Cardiac muscle cell (in vitro differentiated cells and primary cell): ENCODE measurements at regions not wholly inside any gene's neighbourhood (a gene's known extent, or its start where the extent isn't known, plus 50 kb on each side); places are given as distances from the start of the nearest gene placed in this dataset.

Experiments used
- DNase-seq, 2 donors: peaks; one replicate each; pipeline versions ENCODE4 v3.0.0 to v3.0.0-alpha.2; 2010 to 2017; ENCODE audit warnings: low read depth in 1 of 2, low spot score in 1 of 2
- H3K27ac ChIP-seq: fragments of 200-600 bp; sonication (generic); 2 replicates; pipeline ENCODE4 v1.5.1; 2016
- H3K27me3 ChIP-seq: fragments of 200-600 bp; sonication (generic); 2 replicates; pipeline ENCODE4 v1.6.0; 2016; ENCODE audit warnings: control low read depth
- H3K36me3 ChIP-seq: fragments of 200-600 bp; sonication (generic); 2 replicates; pipeline ENCODE4 v1.5.1; 2016; ENCODE audit warnings: control low read depth
- H3K4me1 ChIP-seq: fragments of 200-600 bp; sonication (generic); 2 replicates; pipeline ENCODE4 v1.8.1; 2017; ENCODE audit warnings: low read depth, mild to moderate bottlenecking, mixed run types
- H3K4me3 ChIP-seq: fragments of 200-600 bp; sonication (generic); 2 replicates; pipeline ENCODE4 v1.5.1; 2016; ENCODE audit warnings: mild to moderate bottlenecking
- H3K9me3 ChIP-seq: fragments of 200-600 bp; sonication (generic); 2 replicates; pipeline ENCODE4 v1.5.1; 2017; ENCODE audit warnings: low read depth, mild to moderate bottlenecking, control low read depth
- TF ChIP-seq, protein P1 (sequence below): IDR thresholded peaks from 2 replicates; pipeline ENCODE4 v1.5.1; 2012; ENCODE audit warnings: low read depth, mild to moderate bottlenecking, low read length

DNA sequence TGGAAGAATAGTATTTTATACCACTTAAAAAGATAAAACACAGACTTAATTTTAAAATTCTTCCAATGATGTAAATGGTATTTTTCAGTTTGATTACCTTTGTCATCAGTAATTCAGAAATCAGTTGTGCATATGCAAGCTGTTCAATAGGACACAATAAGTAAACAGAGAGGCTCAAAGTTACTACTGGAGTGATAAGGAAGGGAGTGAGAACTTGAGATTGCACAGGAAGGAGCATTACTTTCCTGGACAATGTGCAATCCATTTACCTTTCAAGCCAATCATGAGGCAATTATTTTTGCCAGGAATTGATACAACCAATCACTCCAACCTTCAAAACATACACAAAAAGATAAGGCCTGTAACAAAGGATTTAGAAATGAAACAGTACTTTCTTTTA, 1024.3 kb downstream of the RAPGEF2 start:
- TF ChIP-seq, protein P1, sequence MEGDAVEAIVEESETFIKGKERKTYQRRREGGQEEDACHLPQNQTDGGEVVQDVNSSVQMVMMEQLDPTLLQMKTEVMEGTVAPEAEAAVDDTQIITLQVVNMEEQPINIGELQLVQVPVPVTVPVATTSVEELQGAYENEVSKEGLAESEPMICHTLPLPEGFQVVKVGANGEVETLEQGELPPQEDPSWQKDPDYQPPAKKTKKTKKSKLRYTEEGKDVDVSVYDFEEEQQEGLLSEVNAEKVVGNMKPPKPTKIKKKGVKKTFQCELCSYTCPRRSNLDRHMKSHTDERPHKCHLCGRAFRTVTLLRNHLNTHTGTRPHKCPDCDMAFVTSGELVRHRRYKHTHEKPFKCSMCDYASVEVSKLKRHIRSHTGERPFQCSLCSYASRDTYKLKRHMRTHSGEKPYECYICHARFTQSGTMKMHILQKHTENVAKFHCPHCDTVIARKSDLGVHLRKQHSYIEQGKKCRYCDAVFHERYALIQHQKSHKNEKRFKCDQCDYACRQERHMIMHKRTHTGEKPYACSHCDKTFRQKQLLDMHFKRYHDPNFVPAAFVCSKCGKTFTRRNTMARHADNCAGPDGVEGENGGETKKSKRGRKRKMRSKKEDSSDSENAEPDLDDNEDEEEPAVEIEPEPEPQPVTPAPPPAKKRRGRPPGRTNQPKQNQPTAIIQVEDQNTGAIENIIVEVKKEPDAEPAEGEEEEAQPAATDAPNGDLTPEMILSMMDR: no peak
- DNase-seq: no peak
- no peaks in the 10 kb centered on the region for H3K27me3 ChIP-seq
- no peaks in the 10 kb centered on the region for H3K4me1 ChIP-seq
- no peak overlapping the region for H3K27ac ChIP-seq
- no peaks in the 10 kb centered on the region for H3K36me3 ChIP-seq
- H3K9me3 ChIP-seq: no peaks in the 10 kb centered on the region
- no peak overlapping the region for H3K4me3 ChIP-seq

DNA sequence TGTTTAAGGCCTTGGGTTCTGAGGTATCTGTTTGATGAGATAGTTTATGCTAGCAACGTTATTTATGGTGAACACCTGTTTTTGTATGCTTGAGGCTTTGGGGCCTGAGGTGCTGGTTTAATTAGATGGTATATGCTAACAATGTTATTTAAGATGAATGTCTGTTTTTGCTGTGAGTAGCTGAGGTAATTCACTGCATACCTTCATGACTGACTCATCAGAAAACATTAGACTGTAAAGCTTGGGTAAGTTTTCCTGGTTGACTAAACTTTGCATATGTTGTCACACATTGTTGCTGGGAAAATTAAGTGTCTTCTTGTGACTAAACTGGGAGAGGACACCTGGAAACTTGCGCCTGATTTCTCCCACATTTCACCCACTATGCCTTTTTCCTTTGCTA, 1026.6 kb downstream of the RAPGEF2 start:
- no peaks in the 10 kb centered on the region for H3K4me1 ChIP-seq
- TF ChIP-seq, protein P1: no peak
- no peaks in the 10 kb centered on the region for H3K27me3 ChIP-seq
- DNase-seq: no peak
- H3K4me3 ChIP-seq: no peak overlapping the region
- no peak overlapping the region for H3K27ac ChIP-seq
- H3K9me3 ChIP-seq: no peaks in the 10 kb centered on the region
- no peaks in the 10 kb centered on the region for H3K36me3 ChIP-seq

DNA sequence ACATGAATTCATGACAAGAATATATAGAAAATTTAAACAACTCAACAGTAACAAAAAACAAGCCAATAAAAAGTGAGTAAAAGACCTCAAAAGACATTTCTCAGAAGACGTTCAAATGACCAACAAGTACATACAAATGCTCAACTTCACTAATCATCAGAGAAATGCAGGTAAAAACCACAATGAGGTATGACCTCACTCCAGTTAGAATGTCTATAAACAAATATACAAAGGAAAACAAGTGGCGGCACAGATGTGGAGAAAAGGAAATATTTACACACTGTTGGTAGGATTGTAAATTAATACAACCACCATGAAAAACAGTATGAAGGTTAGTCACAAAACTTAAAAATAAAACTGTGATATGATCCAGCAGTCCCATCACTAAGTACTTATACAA, 1033.1 kb downstream of the RAPGEF2 start:
- H3K4me3 ChIP-seq: no peak overlapping the region
- H3K9me3 ChIP-seq: no peaks in the 10 kb centered on the region
- no peaks in the 10 kb centered on the region for H3K36me3 ChIP-seq
- H3K27ac ChIP-seq: no peak overlapping the region
- no peaks in the 10 kb centered on the region for H3K27me3 ChIP-seq
- H3K4me1 ChIP-seq: no peaks in the 10 kb centered on the region
- TF ChIP-seq, protein P1: no peak
- DNase-seq: no peak

DNA sequence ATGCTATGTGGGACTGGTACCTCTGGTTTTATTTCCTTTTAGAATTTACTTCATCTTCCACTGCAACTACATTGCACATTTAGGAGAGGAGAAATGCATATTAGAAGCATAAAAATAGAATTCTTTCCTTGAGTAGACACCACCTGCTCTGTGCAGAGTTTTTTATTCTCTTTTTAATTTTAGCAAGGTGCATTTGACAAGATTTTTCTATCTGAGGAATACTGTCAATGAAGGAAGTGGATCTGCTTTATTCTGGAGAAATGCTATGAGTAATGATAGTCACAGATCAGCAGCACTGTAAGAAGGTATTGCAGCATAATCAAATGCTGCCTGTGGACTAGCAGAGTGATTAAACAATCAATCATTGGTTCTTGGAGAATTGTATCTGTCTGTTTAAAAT, 1038.3 kb downstream of the RAPGEF2 start:
- no peaks in the 10 kb centered on the region for H3K27me3 ChIP-seq
- TF ChIP-seq, protein P1: no peak
- no peak overlapping the region for H3K27ac ChIP-seq
- no peak for DNase-seq
- no peaks in the 10 kb centered on the region for H3K9me3 ChIP-seq
- no peaks in the 10 kb centered on the region for H3K4me1 ChIP-seq
- H3K4me3 ChIP-seq: no peak overlapping the region
- H3K36me3 ChIP-seq: no peaks in the 10 kb centered on the region

DNA sequence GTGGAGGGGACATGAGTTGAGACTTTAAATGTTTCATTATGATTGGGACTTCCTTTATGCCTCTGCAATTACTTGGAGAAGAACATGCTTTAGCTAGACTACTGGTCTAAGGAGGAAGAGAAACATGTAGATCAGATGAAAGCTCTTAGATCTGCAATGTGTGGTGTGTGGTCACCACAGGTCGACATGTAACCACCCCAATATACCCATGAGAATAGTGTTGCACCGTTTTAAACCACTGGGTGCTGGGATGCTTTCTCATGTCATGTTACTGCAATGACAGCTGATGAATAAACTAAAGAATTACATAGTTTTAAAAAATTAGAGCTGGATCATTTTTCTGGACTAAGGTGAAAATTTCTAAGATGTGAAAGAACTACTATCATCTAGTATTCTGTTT, 1039.7 kb downstream of the RAPGEF2 start:
- Histone ChIP-seq H3K36me3 (no peaks in the 10 kb centered on the region), H3K4me3 (no peak overlapping the region), H3K27ac (no peak overlapping the region), H3K9me3 (no peaks in the 10 kb centered on the region), H3K27me3 (no peaks in the 10 kb centered on the region), H3K4me1 (no peaks in the 10 kb centered on the region)
- no peak for DNase-seq
- TF ChIP-seq, protein P1: no peak

DNA sequence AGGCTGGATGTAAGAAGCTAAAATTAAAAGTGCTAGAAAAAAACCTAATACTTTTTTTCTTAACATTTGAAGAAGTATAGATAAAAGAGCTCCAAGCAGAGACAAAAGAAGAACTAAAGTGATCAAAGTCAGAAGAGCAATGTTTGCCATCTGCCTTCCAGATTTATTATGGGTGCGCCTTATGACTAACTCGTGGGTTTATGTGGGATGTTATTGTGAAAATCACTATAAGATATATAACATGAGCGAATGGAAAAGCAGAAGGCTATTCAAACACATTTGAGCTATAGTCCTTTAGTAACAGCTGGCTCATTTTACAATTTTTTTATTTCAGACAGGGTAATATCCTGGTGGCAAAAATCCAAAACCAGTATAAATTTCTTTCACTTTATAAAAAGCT, 1040.7 kb downstream of the RAPGEF2 start:
- H3K4me3 ChIP-seq: no peak overlapping the region
- H3K27ac ChIP-seq: no peak overlapping the region
- H3K9me3 ChIP-seq: no peaks in the 10 kb centered on the region
- no peak for DNase-seq
- H3K4me1 ChIP-seq: no peaks in the 10 kb centered on the region
- TF ChIP-seq, protein P1: no peak
- H3K27me3 ChIP-seq: no peaks in the 10 kb centered on the region
- H3K36me3 ChIP-seq: no peaks in the 10 kb centered on the region
